ENCODE measurements at regions not wholly inside any gene's neighbourhood (a gene's known extent, or its start where the extent isn't known, plus 50 kb on each side); places are given as distances from the start of the nearest gene placed in this dataset.

DNA sequence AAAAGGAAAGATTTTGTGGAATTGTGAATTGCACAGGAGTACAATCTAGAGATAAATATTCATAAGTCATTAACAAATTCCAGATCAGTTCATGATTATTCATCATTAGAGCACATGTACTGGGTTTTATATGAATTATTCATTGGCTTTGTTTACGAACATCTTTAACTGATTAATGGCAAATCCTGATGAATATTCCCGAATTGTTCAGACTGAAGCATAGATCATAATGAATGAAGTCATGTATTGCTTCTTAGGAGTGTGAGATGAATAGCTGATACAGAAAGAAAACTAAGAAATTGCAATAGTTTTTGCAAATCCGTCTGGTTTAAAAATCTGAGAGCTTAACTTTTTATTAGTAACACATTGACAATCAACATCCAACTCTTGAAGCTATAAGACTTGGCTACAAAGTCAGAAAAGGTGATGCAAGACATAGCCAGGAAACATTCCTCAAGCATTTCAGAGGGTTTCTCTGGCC, 183.6 kb upstream of the DGKB start (continued):
- TF ChIP-seq, protein P1, sequence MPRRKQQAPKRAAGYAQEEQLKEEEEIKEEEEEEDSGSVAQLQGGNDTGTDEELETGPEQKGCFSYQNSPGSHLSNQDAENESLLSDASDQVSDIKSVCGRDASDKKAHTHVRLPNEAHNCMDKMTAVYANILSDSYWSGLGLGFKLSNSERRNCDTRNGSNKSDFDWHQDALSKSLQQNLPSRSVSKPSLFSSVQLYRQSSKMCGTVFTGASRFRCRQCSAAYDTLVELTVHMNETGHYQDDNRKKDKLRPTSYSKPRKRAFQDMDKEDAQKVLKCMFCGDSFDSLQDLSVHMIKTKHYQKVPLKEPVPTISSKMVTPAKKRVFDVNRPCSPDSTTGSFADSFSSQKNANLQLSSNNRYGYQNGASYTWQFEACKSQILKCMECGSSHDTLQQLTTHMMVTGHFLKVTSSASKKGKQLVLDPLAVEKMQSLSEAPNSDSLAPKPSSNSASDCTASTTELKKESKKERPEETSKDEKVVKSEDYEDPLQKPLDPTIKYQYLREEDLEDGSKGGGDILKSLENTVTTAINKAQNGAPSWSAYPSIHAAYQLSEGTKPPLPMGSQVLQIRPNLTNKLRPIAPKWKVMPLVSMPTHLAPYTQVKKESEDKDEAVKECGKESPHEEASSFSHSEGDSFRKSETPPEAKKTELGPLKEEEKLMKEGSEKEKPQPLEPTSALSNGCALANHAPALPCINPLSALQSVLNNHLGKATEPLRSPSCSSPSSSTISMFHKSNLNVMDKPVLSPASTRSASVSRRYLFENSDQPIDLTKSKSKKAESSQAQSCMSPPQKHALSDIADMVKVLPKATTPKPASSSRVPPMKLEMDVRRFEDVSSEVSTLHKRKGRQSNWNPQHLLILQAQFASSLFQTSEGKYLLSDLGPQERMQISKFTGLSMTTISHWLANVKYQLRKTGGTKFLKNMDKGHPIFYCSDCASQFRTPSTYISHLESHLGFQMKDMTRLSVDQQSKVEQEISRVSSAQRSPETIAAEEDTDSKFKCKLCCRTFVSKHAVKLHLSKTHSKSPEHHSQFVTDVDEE (CRISPR knock-in tag; IDR thresholded peaks at IDR 0.05): no peak
- TF ChIP-seq ZC3H10 (CRISPR knock-in tag; IDR thresholded peaks at IDR 0.05): no peak

DNA sequence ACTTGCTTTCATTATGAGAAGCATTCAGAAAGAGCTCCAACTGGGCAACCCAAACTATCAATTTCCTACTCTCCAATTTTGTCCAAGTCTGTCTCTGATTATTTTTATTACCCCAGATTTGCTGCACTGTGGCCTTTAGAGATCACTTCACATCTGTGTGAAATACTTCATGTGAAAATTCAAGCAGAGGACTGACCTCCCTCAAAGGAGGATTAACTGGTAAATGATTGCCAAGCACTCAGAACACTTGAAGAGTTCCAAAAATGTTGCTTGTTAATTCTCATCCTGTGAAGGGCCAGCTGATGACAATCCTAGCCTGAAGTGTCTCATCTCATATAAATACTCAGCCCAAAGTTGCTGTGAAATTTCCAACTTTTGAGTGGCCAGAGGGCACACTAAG, 182.8 kb upstream of the DGKB start:
- TF ChIP-seq, protein P2, sequence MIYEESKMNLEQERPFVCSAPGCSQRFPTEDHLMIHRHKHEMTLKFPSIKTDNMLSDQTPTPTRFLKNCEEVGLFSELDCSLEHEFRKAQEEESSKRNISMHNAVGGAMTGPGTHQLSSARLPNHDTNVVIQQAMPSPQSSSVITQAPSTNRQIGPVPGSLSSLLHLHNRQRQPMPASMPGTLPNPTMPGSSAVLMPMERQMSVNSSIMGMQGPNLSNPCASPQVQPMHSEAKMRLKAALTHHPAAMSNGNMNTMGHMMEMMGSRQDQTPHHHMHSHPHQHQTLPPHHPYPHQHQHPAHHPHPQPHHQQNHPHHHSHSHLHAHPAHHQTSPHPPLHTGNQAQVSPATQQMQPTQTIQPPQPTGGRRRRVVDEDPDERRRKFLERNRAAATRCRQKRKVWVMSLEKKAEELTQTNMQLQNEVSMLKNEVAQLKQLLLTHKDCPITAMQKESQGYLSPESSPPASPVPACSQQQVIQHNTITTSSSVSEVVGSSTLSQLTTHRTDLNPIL (CRISPR knock-in tag; IDR thresholded peaks at IDR 0.05; ENCODE audit: low read depth): no peak
- no peak for TF ChIP-seq ZC3H10 (CRISPR knock-in tag; IDR thresholded peaks at IDR 0.05)
- TF ChIP-seq, protein P3, sequence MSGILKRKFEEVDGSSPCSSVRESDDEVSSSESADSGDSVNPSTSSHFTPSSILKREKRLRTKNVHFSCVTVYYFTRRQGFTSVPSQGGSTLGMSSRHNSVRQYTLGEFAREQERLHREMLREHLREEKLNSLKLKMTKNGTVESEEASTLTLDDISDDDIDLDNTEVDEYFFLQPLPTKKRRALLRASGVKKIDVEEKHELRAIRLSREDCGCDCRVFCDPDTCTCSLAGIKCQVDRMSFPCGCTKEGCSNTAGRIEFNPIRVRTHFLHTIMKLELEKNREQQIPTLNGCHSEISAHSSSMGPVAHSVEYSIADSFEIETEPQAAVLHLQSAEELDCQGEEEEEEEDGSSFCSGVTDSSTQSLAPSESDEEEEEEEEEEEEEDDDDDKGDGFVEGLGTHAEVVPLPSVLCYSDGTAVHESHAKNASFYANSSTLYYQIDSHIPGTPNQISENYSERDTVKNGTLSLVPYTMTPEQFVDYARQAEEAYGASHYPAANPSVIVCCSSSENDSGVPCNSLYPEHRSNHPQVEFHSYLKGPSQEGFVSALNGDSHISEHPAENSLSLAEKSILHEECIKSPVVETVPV (CRISPR knock-in tag; IDR thresholded peaks at IDR 0.05): no peak
- no peak for TF ChIP-seq ESRRG (CRISPR knock-in tag; IDR thresholded peaks at IDR 0.05)
- no peak for TF ChIP-seq CSDC2 (CRISPR knock-in tag; IDR thresholded peaks at IDR 0.05)
- TF ChIP-seq ZNF565 (CRISPR knock-in tag; conservative IDR thresholded peaks at IDR 0.05; ENCODE audit: low read depth): no peak
- no peak for TF ChIP-seq TCF4 (CRISPR knock-in tag; IDR thresholded peaks at IDR 0.05; ENCODE audit: borderline replicate concordance)
- TF ChIP-seq ZFP3 (CRISPR knock-in tag; IDR thresholded peaks at IDR 0.05): no peak
- no peak for TF ChIP-seq ISL1 (CRISPR knock-in tag; IDR thresholded peaks at IDR 0.05)
- TF ChIP-seq, protein P1 (CRISPR knock-in tag; IDR thresholded peaks at IDR 0.05): no peak
- TF ChIP-seq PPARA (CRISPR knock-in tag; IDR thresholded peaks at IDR 0.05; ENCODE audit: borderline replicate concordance): no peak
- TF ChIP-seq GLIS3 (CRISPR knock-in tag; IDR thresholded peaks at IDR 0.05): no peak
- ATAC-seq: no peak

DNA sequence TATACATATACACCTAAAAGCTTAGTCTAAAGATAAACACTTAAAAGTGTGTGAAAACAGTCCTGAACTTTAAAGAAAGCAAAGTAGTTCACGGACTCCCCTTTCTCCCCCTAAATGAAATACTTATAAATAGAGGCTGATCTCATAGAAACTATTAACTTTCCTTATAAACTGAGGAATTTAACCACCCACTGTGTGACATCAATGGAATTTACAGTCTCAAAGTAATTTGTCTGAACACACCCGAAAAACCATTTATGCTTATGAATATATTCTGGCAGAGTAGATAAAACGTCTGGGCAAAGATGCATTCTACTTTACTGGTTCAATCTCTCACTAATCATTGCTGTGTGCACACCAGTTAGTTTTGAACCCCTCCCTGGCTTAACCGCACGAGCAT, 181.8 kb upstream of the DGKB start:
- no peak for ATAC-seq
- no peak for TF ChIP-seq ZFP3 (CRISPR knock-in tag; IDR thresholded peaks at IDR 0.05)
- TF ChIP-seq, protein P2 (CRISPR knock-in tag; IDR thresholded peaks at IDR 0.05; ENCODE audit: low read depth): no peak
- TF ChIP-seq, protein P1 (CRISPR knock-in tag; IDR thresholded peaks at IDR 0.05): no peak
- TF ChIP-seq, protein P4, sequence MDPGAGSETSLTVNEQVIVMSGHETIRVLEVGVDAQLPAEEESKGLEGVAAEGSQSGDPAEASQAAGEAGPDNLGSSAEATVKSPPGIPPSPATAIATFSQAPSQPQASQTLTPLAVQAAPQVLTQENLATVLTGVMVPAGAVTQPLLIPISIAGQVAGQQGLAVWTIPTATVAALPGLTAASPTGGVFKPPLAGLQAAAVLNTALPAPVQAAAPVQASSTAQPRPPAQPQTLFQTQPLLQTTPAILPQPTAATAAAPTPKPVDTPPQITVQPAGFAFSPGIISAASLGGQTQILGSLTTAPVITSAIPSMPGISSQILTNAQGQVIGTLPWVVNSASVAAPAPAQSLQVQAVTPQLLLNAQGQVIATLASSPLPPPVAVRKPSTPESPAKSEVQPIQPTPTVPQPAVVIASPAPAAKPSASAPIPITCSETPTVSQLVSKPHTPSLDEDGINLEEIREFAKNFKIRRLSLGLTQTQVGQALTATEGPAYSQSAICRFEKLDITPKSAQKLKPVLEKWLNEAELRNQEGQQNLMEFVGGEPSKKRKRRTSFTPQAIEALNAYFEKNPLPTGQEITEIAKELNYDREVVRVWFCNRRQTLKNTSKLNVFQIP (CRISPR knock-in tag; IDR thresholded peaks at IDR 0.05; ENCODE audit: borderline replicate concordance, low read depth): no peak
- TF ChIP-seq, protein P3 (CRISPR knock-in tag; IDR thresholded peaks at IDR 0.05): no peak
- no peak for TF ChIP-seq ZC3H10 (CRISPR knock-in tag; IDR thresholded peaks at IDR 0.05)
- no peak for TF ChIP-seq BACH2 (CRISPR knock-in tag; IDR thresholded peaks at IDR 0.05; ENCODE audit: borderline replicate concordance)
- TF ChIP-seq GLIS3 (CRISPR knock-in tag; IDR thresholded peaks at IDR 0.05): no peak
- TF ChIP-seq RARB (CRISPR knock-in tag; IDR thresholded peaks at IDR 0.05): no peak
- TF ChIP-seq TCF4 (CRISPR knock-in tag; IDR thresholded peaks at IDR 0.05; ENCODE audit: borderline replicate concordance): no peak
- TF ChIP-seq SNAI2 (CRISPR knock-in tag; IDR thresholded peaks at IDR 0.05): no peak
- TF ChIP-seq ZFP30 (CRISPR knock-in tag; IDR thresholded peaks at IDR 0.05): no peak
- no peak for TF ChIP-seq ZNF70 (CRISPR knock-in tag; IDR thresholded peaks at IDR 0.05)
- TF ChIP-seq ZNF565 (CRISPR knock-in tag; conservative IDR thresholded peaks at IDR 0.05; ENCODE audit: low read depth): no peak
- TF ChIP-seq TOX (CRISPR knock-in tag; IDR thresholded peaks at IDR 0.05; ENCODE audit: borderline replicate concordance): no peak
- TF ChIP-seq ISL1 (CRISPR knock-in tag; IDR thresholded peaks at IDR 0.05): no peak
- TF ChIP-seq ZNF8 (CRISPR knock-in tag; IDR thresholded peaks at IDR 0.05): no peak
- TF ChIP-seq ARNTL (CRISPR knock-in tag; IDR thresholded peaks at IDR 0.05; ENCODE audit: borderline replicate concordance, low read depth): no peak
- no peak for TF ChIP-seq CSDC2 (CRISPR knock-in tag; IDR thresholded peaks at IDR 0.05)

Data from SK-N-SH treated with all-trans-retinoic acid at 6 μM for 48 hours (cell line).